Stimulated activated CD8-positive, alpha-beta memory T cell treated with anti-CD3 and anti-CD28 coated beads, Interleukin-4, amount 100 ng/mL, for 4 hours (primary cell): ENCODE measurements at regions not wholly inside any gene's neighbourhood (a gene's known extent, or its start where the extent isn't known, plus 50 kb on each side); places are given as distances from the start of the nearest gene placed in this dataset.
"Not testable (repeated sequence)": the region's sequence is repeated elsewhere in the genome, so short reads cannot be mapped to it uniquely, and the experiment has no call there.

Experiments
- DNase-seq, 2 donors: peaks; one replicate each; pipeline ENCODE4 v3.0.0-alpha.2; 2020; ENCODE audit warnings: low read depth in 2 of 2, low spot score in 1 of 2

DNA sequence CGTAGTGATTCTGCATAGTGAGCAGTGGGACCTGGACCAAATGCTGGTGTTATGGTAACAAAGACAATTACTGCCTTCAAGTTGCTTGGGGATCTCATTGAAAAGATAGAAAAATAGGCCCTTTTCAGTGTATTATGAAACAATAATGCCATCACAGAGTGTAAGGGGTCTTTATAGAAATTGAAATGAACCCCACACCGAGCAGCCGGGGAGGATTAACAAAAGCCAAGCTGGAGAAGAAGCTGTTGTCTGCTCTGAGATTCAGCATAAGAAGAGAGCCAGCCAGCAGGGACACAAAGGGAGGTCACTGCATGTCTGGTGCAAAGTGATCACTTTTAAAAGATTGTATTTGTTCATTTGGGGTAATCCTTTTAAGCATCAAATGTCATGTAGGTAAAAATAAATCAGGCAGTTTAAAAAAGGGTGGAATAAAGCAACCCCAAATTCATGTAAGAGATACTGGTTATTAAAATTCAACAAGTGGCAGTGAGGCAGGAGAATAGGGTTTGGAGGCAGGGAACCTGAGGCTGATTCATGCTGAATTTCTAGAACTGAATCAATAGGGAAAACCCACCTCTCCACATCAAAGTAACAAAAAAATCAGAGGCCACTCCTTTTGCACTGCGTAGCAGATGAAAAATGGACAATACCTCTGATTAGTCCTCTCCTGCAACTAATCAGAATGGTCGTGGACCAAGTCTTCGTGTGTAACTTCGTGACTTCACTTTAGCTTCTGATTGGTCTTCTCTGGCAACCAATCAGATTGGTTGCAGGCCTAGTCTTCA, 1548.3 kb upstream of the SLC10A2 start:
- no peak for DNase-seq

DNA sequence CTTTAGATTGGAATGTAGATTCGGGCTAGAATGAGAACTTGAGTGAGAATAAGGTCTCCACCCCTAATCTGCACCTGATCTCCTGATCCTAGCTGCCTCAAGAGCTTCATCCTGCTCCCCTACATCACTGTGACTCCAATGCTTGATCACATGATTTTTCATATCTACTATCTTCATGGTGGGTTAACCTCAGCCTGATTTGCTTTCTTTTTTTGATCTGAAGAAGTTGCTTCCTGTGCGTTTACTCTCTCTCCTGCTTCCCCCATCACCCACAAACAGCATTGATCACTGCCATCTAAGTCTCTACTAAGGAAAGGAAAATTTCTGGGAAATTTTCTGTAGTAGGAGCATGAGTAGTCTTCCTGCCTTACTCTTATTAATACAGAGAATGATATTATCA, 1542.1 kb upstream of the SLC10A2 start:
- no peak for DNase-seq

DNA sequence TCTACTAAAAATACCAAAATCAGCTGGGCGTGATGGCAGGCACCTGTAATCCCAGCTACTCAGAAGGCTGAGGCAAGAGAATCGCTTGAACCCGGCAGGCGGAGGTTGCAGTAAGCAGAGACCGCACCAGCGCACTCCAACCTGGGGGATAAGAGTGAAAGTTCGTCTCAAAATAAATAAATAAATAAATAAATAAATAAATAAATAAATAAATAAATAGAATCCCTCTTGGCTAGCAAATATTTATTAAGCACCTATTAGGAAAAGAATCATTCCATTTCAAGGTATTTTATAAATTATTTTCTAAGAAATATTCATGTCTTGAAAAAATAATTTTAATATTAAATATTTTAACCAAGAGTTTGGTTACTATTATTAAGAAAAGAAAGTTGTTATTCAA, 1539.2 kb upstream of the SLC10A2 start:
- not testable (repeated sequence) for DNase-seq

DNA sequence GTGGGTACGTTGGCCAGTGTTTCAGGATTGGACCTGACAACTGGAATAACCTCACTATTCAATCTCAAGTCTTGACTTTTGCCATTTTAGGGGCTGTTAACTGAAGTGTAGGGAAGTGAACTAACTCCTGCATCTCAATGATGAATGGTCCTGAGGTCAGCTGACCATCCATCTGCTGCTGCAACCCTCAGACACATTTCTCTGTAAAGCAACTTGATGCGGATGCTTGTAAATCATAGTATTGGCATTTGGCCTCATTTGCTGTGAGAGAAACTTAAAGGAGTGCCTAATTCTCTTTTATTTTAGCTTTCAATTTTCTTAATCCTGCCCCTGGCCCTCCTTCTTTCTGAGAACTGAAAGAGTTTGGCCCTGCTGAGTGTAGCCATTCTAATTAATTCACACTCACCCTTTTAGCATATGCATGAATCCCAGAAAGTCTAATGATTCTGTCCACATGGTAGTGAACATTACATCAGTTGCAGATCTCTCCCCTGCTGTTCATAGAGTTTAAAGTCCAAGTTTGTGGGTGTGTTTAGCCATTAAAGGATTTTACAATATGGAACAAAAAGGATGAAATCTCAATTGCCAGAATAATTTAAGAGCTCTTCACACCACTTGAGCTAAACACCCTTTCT, 1531.4 kb upstream of the SLC10A2 start:
- DNase-seq: no peak

DNA sequence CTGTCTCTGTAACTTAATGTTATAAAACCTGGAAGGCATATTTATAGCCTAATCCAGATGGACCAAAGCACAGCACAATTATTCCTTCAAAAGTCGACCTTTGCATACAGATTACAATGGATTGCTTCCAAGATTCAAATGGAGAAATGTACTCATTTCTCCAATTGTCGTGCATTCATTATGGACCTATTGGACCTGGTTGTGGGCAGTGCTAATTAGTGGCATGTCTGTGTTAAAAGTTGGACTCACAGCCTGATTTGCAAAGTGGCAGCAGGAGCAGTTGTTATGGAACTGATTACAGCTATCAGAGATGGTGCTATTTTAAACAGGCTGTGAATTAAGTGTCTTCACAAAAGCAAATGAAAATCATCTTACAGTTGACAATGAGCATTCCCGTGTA, 1529.3 kb upstream of the SLC10A2 start:
- DNase-seq: no peak

DNA sequence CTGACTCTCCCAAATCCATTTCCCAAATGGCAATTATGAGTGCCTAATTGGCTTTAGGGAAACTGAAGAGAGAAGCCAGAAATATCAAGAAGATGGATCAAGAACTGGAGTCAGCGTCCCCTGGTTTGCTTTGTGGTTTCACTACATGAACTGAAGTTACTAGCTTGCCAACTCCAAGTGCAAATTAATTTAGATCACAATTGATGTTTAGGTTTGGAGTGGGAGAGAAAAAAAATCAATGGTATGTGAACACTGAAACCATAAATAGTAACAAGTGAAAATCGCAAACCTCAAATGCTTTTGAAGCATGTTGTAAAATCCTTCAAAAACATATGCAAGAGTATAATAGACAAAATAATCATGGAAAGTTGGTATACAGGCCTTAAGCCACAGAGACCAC, 1528.6 kb upstream of the SLC10A2 start:
- no peak for DNase-seq

DNA sequence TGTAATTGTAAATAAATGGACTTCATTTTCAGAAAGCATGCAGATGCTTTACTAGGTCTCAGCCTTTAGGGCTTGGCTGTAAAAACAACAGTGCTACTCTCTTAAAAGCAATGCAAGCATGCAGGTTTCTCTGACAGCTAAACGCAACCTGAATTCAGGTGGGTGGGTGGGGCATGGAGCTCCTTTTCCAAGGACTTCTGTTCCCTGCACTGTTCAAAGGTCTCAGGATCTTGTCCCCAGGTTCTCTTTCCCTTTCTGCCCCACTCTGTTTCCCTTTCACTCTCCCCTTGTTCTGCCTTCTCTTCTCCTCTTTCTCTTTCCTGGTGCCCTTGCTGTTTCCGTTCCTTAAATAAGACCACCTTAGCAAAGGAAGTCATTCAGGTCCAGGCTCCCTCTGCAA, 1527.5 kb upstream of the SLC10A2 start:
- no peak for DNase-seq

DNA sequence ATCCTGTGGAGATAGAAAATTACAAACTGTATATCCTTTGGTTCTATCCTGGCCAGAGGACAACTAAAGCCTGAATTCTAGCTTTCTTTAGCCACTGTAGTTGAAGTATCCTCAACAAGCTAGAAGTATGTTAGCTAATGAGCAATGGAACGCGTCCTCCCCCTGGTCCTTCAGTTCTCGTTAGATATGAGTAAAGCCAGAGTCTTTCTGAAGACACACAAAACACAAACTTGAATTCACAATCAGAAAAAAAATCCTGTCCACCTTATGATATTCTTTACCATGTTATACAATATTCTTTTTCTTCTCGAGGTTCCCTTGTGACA, 1527.0 kb upstream of the SLC10A2 start:
- DNase-seq: no peak

DNA sequence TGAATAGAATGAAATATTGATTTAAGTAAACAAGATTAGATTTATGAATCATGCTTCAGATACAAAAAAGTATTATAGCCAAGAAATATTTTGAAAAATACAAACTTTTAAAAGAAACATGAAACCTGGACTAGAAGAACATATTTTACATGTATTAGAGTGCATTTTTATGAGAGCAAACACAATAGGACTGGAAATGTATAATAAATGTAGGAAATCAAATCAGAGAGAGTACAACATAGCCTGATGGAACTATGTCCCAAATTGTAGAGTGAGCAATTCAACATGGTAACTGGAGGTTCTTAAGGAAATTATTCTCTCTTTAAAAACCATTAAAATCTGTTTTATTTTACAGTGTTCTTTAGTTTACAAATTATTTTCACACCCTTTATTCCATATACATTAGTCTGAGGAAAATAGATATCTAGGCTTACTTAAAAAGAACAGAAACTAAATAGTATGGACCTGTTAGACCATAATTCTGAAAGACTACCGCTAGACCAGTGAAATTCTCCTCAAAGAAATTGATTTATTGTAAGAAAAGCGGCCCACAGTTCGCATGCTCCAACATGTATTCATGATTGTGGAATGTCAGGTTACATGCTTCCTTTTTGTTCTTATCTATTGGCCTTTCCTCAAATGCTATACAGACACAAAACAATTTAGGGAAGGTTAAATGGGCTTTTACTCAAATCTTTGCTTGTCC, 1526.5 kb upstream of the SLC10A2 start:
- DNase-seq: no peak

DNA sequence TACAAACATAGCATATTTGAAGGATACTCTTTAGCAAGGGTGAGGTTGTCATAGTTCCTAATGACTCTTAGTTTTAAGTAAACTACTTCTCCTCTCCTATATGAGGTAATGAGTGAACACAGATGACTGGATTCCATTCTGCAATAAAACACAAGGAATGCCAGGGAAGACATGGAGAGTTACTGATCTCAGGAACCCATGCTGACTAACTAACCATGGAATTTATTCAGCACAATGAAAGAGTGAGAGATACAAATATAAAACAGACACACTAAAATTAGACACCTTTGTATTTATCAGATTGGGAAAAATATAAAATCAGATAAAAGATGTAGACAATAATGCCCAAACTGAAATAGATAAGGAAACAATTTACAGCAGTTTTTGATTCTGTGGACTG, 1525.9 kb upstream of the SLC10A2 start:
- no peak for DNase-seq

DNA sequence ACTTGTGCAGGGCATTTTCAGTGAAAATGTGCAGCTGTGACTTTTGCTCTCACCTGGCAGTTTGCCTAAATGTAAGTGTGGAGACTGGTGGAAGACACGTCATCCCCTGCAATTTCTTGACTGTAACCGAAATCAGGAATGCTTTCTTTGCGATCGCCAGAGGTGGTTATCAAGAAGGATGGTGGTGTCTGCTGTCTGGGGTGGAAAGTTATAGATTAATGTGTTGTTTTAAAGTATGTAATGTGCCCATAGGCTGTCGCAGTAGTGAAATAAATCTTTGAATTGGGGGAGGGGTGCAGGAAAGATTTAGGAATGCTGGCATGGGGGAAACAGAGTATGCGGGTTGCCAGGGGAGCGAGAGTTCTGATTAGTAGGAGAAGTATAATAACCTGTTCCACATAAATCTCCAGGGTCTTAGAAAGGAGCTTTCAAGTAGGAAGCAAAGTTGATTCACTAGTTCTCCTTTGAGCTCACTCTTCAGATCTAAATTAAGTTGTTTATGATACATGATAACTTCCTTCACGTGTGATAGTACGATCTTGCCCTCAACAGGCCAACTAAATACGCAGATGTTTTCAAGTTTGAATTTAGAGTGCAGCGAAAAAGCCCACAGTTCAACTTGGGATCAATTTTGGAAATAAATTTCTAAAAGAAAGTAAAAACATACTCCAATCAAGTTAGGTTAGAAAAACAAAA, 1520.0 kb upstream of the SLC10A2 start:
- DNase-seq: no peak

DNA sequence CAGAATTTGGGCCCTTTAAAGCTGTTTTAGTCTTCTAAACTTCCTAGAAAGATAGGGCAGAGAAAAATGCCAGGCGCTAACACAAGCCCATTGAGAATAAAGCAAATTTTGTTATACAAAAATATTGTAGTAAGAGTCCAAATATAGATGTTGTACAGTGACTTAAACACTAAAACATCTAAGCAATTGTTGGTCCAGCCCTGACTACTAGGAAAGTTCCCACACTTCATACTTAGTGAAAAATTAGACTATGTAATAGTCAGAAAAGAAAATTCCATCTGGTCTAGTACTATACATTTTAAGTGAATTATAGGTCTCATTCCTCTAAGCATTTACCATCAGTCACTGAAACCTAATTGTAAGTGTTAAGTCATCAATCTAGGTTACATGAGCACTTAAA, 1518.3 kb upstream of the SLC10A2 start:
- no peak for DNase-seq

DNA sequence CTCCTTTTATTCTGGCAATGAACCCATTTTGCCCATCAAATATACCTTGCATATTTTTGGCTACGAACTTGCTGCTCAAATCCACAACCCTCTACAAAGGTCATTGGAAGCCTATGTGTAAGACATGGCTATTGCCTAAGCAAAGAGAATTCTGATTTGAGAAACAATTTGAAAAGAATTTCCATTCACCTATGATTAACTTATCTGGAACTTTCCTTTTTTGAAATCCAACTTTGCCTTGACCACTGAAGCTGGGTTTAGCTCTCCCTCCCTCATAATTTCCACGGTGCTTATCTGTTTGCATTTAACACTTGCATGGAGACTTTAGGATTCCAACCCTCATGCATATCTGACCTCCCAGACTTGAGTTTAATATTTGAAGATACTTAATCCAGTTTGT, 1514.7 kb upstream of the SLC10A2 start:
- DNase-seq: no peak

DNA sequence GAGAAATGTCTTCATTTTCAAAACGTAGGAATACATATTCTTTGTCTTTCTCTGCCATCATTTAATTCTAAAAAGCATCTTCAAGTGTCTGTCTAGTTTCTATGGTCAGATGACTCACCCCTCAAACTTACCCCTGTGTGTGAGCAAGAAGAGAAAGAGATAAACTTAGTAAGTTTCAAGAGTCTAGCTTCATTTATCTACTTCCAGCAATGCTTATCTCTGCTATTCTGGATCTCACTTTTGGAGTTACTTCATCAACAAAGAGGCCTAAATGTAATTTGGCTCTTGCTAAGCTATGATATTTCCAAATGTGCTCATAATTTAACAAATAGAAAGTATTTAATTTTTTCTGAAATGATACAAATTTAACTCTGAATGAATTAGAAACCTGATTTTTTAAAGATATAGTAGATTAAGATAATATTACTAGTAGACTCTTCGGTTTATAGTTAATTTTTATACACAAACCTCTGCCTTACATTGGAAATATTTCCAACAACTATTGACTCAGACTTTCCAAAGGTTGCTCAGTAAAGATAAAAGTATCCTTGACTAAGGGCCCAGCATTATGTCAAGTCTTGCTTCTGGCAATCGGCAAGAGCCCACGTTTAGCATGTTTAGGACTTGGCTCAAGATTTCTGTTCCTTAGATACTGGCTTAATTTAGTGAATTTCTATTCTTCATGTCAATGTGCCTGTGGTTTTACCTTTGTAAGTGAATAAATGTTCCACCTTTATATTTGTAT, 1511.0 kb upstream of the SLC10A2 start:
- no peak for DNase-seq

DNA sequence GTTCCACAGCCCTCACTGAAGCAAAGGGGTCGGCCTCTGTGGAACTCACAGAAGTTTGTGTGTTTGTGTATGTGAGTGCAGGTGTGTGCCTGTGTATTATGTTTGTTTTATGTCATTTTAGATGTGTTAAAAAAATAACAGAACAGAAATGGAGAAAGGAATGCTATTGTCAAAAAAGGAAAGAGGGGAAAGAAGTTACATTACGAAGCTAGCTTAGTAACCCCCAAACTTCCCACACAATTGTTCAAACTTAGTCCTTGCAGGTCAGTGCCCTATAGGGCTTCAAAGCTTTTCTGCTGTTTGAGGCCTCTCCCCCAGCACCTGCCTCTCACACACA, 1505.6 kb upstream of the SLC10A2 start:
- no peak for DNase-seq

DNA sequence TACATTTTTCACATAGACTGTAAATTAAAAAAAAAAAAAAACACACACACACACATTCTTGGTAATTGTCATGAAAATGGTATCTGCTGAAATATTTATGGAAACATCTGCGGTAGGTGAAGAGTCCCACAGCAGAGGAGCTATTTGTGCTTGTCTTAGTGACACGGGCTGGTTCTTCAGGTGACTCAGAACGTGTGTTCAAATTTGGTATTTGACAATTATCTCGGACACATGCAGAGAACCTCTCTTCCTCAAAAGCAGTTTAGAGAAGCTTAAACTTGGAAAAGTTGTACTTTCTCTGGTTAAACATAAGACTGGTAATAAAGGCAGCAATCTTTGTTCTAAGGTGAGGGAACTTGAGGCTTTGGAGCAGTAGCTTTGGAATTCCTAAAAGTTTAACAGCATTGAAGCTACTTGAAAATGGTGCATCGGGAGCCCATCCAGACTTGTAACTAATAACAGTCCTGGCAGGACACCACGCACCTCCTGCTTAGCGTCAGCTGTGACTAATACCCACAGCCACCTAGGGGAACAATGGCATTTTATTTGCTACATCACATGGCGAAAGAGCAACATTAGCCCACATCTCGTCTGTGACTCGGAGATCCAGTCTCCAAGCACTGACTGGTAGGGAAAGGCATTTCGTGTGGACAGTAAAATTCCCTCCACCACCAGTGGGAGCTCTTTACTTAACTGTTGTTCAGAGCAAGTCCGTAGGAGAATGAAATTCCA, 1505.1 kb upstream of the SLC10A2 start:
- DNase-seq: no peak

DNA sequence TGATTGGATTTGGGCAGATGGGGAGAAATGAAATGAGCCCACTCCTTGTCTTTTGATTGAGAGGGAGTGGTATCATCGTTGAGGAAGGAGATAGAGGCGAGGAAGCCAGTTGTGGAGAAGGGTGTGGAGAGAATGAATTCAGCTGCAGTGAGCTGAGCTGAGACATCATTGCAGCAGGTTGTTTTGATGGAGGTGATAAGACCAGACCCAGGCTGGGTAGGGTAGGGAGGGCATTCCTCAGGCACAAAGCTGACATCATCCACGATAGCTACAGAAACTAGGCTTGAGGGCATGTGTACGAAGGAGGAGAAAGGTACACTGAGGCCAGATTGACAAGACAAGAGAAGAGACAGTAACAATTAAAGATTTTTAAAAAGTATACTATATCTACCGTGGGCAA, 1500.9 kb upstream of the SLC10A2 start:
- no peak for DNase-seq

DNA sequence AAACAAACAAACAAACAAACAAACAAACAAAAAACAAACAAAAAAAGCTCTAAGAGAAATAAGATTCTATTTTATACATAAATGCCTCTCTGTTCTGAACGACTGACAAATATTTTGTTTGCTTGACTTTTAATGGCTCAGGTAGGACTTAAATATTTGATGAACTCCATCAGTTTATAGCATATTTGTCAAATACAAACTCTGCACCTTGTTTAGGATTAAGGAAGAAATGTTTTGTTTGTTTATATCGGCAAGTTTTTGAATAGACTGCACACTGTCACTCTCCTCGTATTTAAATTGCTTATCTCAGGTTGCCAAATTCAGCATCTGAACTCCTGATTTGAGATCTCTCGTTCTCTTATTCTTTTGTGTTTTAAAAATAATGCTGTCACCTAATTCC, 1499.7 kb upstream of the SLC10A2 start:
- DNase-seq: no peak

DNA sequence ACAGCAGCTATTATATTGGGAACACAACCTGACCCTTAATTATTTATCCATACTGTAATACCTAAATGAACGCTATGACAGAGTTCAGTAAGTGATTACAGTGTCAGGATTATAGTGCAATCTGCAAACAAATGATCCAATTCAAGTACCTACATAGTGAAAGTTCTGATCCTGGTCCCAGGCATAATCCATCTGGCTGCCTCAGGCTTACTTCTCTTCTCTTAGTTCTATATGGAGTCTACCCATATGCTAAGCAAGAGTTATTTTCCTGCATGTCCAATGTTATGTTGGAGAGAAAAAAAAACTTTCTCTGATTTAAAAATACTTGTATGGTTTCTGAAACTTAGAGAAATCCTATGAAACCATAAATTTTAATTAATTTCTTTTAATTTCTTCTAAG, 1487.7 kb upstream of the SLC10A2 start:
- no peak for DNase-seq

DNA sequence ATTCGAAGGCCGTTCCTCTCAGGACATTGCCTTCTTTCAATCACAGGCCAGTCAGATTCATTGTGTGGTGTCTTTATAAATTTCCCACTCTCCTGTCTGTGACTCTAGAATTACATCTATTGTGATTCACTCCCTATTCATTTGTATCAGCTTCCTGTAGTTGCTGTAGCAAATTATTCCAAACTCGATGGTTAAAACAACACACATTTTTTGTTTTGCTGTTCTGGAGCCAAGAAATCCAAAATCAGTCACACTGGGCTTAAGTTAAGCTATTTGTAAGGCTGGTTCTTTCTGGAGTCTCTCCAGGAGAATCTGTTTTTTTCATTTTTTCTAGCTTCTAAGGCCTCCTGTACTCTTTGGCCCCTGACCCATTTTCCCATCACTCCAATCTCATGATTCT, 1487.0 kb upstream of the SLC10A2 start:
- no peak for DNase-seq

DNA sequence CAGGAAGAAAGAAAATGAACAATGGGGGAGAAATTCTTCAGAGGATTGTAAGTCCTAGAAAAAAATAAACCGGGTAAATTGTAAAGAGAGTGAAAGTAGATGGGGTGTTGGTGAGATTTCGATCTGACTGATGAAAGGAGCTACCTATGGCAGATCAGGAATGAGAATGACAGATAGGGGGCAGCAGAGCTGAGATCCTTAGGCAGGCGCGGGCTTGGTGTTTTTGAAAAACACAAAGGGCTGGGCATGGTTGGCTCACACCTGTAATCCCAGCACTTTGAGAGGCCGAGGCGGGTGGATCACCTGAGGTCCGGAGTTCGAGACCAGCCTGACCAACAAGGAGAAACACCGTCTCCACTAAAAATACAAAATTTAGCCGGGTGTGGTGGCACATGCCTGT, 1468.6 kb upstream of the SLC10A2 start:
- DNase-seq: no peak
